HG02759 (cell line): ENCODE measurements at regions not wholly inside any gene's neighbourhood (a gene's known extent, or its start where the extent isn't known, plus 50 kb on each side); places are given as distances from the start of the nearest gene placed in this dataset.
"Not testable (repeated sequence)": the region's sequence is repeated elsewhere in the genome, so short reads cannot be mapped to it uniquely, and the experiment has no call there.

Source experiments
- ATAC-seq: cut with Tn5 transposase; IDR thresholded peaks from one replicate; pipeline ENCODE4 v1.9.1; 2021; ENCODE audit warnings: mild to moderate bottlenecking, moderate library complexity; ENCODE audit not compliant: unreplicated experiment

GRCh38 chr14:28944605-28945004 is 178.0 kb downstream of the FOXG1 start:
- ATAC-seq = no peak

- ATAC-seq = no peak
These were observed 179.7 kb downstream of the FOXG1 start for GRCh38 chr14:28946267-28946666.

- no peak for ATAC-seq
These were observed 182.9 kb downstream of the FOXG1 start for GRCh38 chr14:28949503-28949902.

GRCh38 chr14:28952161-28952560 is 185.6 kb downstream of the FOXG1 start:
- ATAC-seq = no peak

GRCh38 chr14:28952666-28953065 is 186.1 kb downstream of the FOXG1 start:
- ATAC-seq = no peak

GRCh38 chr14:28953973-28954372 is 187.4 kb downstream of the FOXG1 start:
- no peak for ATAC-seq

- ATAC-seq = peak; percentile 92
These were observed 200.0 kb downstream of the FOXG1 start for GRCh38 chr14:28966416-28967233.

GRCh38 chr14:28975084-28975483 is 208.5 kb downstream of the FOXG1 start:
- no peak for ATAC-seq

- no peak for ATAC-seq
These were observed 215.6 kb downstream of the FOXG1 start for GRCh38 chr14:28982228-28982627.

- ATAC-seq = no peak
These were observed 216.7 kb downstream of the FOXG1 start for GRCh38 chr14:28983279-28983678.

GRCh38 chr14:28987516-28987915 is 220.9 kb downstream of the FOXG1 start:
- ATAC-seq = no peak

- not testable (repeated sequence) for ATAC-seq
These were observed 230.6 kb downstream of the FOXG1 start for GRCh38 chr14:28997196-28997595.

- ATAC-seq = no peak
These were observed 233.1 kb downstream of the FOXG1 start for GRCh38 chr14:28999656-29000055.

GRCh38 chr14:29005647-29006046 is 239.1 kb downstream of the FOXG1 start:
- ATAC-seq = no peak

GRCh38 chr14:29007990-29008389 is 241.4 kb downstream of the FOXG1 start:
- no peak for ATAC-seq

GRCh38 chr14:29016050-29016900 is 249.7 kb downstream of the FOXG1 start:
- peak; percentile 73 for ATAC-seq

GRCh38 chr14:29023505-29023904 is 256.9 kb downstream of the FOXG1 start:
- not testable (repeated sequence) for ATAC-seq

- not testable (repeated sequence) for ATAC-seq
These were observed 260.9 kb downstream of the FOXG1 start for GRCh38 chr14:29027441-29027840.

- not testable (repeated sequence) for ATAC-seq
These were observed 261.5 kb downstream of the FOXG1 start for GRCh38 chr14:29027941-29028705.

- ATAC-seq = no peak
These were observed 262.5 kb downstream of the FOXG1 start for GRCh38 chr14:29028973-29029582.

GRCh38 chr14:29030121-29030520 is 263.5 kb downstream of the FOXG1 start:
- ATAC-seq = no peak
